Upper lobe of left lung (tissue), 6 donors: ENCODE measurements at regions not wholly inside any gene's neighbourhood (a gene's known extent, or its start where the extent isn't known, plus 50 kb on each side); places are given as distances from the start of the nearest gene placed in this dataset.

ENCODE experiments used
- ATAC-seq, 2 donors: fragments of 200-7000 bp; cut with Tn5 transposase; one replicate each; pipeline ENCODE4 v1.9.1; 2022; ENCODE audit warnings: mild to moderate bottlenecking in 2 of 2, moderate library complexity in 2 of 2; ENCODE audit not compliant: low FRiP score in 2 of 2
- DNase-seq, 2 donors: peaks; one replicate each; pipeline ENCODE4 v3.0.0-alpha.2; 2019 to 2020
- H3K27ac ChIP-seq, 4 donors: fragments of 200-600 bp; sonication (generic); one replicate each; pipeline ENCODE4 v1.5.1; 2016 to 2019
- H3K27me3 ChIP-seq, 4 donors: fragments of 200-600 bp; sonication (generic); one replicate each; pipeline ENCODE4 v1.5.1; 2017 to 2019
- H3K36me3 ChIP-seq, 4 donors: fragments of 200-600 bp; sonication (generic); one replicate each; pipeline ENCODE4 v1.5.1; 2016 to 2019
- H3K4me1 ChIP-seq, 4 donors: fragments of 200-600 bp; sonication (generic); one replicate each; pipeline ENCODE4 v1.5.1; 2018 to 2019
- H3K4me3 ChIP-seq, 4 donors: fragments of 200-600 bp; sonication (generic); one replicate each; pipeline ENCODE4 v1.5.1; 2017 to 2019; ENCODE audit warnings: mild to moderate bottlenecking in 2 of 4, moderate library complexity in 1 of 4
- H3K9me3 ChIP-seq, 4 donors: fragments of 200-600 bp; sonication (generic); one replicate each; pipeline ENCODE4 v1.5.1; 2018 to 2019
- CTCF ChIP-seq, 6 experiments: fragments of 450-650 bp in 4 of 6; fragments of 200-600 bp in 2 of 6; sonication (generic) in 2 of 6; IDR thresholded peaks; one replicate each; pipeline ENCODE4 v1.5.1; 2016 to 2019; ENCODE audit warnings: antibody characterized with exemption in 6 of 6
- EP300 ChIP-seq, 4 donors: sonication (generic); formaldehyde crosslinking; IDR thresholded peaks; one replicate each; pipeline ENCODE4 v1.5.1; 2017; ENCODE audit warnings: antibody characterized with exemption in 4 of 4, control low read depth in 2 of 4
- POLR2A ChIP-seq, 4 donors: fragments of 450-650 bp; IDR thresholded peaks; one replicate each; pipeline ENCODE4 v1.5.1; 2016 to 2017; ENCODE audit warnings: antibody characterized with exemption in 4 of 4, mild to moderate bottlenecking in 2 of 4
- POLR2AphosphoS5 ChIP-seq, 2 donors: sonication (generic); formaldehyde crosslinking; IDR thresholded peaks; one replicate each; pipeline ENCODE4 v1.5.1; 2017; ENCODE audit warnings: antibody characterized with exemption in 2 of 2
- WGBS, 2 donors: methylation state at CpG; one replicate each; pipeline ENCODE4 v1.1.5; 2017 to 2018; 5-methylcytosine and 5-hydroxymethylcytosine counted together
- donor health status: DM: no; HTN: no; CAD: no; lungs with moderate emphysema.
- donor health status: DM: no; HTN: yes; CAD: no; lungs with severe emphysema.

- H3K4me1 ChIP-seq = peaks cover 7 to 18% (median 11%) of the 10 kb centered on the region in 4 donors
- H3K27me3 ChIP-seq = no peaks in the 10 kb centered on the region
- H3K9me3 ChIP-seq = no peaks in the 10 kb centered on the region
- H3K36me3 ChIP-seq = no peaks in the 10 kb centered on the region
- ATAC-seq (no peak), DNase-seq (no peak)
- TF ChIP-seq CTCF (IDR thresholded peaks at IDR 0.05) (no peak), POLR2A (IDR thresholded peaks at IDR 0.05) (no peak), POLR2AphosphoS5 (IDR thresholded peaks at IDR 0.05) (no peak), EP300 (IDR thresholded peaks at IDR 0.05) (no peak)
- H3K4me3 ChIP-seq = no peak overlapping the region
- no peak overlapping the region for H3K27ac ChIP-seq
Measured at GRCh38 chr2:736939-737338, 59.7 kb upstream of the TMEM18 start.

- Histone ChIP-seq H3K27ac (no peak overlapping the region), H3K4me1 (peaks cover 7 to 15% (median 10%) of the 10 kb centered on the region in 4 donors), H3K27me3 (no peaks in the 10 kb centered on the region), H3K4me3 (no peak overlapping the region), H3K9me3 (no peaks in the 10 kb centered on the region), H3K36me3 (no peaks in the 10 kb centered on the region)
- ATAC-seq = no peak
- TF ChIP-seq CTCF (IDR thresholded peaks at IDR 0.05) (no peak), EP300 (IDR thresholded peaks at IDR 0.05) (no peak)
- DNase-seq = no peak
- 38 to 54% methylated on average over 5 of the region's 5 CpGs for WGBS, 2 donors
Measured at GRCh38 chr2:735670-736218, 58.5 kb upstream of the TMEM18 start.

GRCh38 chr2:734496-734895 lies 57.3 kb upstream of the TMEM18 start:
- TF ChIP-seq EP300 (IDR thresholded peaks at IDR 0.05) = no peak
- no peak for TF ChIP-seq POLR2A (IDR thresholded peaks at IDR 0.05)
- no peak for TF ChIP-seq CTCF (IDR thresholded peaks at IDR 0.05)
- TF ChIP-seq POLR2AphosphoS5 (IDR thresholded peaks at IDR 0.05) = no peak
- no peak overlapping the region for H3K4me3 ChIP-seq
- peaks cover 0 to 3% (median under 1%) of the 10 kb centered on the region in 4 donors for H3K4me1 ChIP-seq
- no peak overlapping the region for H3K27ac ChIP-seq
- ATAC-seq = no peak
- no peaks in the 10 kb centered on the region for H3K36me3 ChIP-seq
- H3K27me3 ChIP-seq = no peaks in the 10 kb centered on the region
- WGBS, 2 donors = 87% methylated on average over 8 of the region's 8 CpGs
- no peaks in the 10 kb centered on the region for H3K9me3 ChIP-seq
- no peak for DNase-seq

GRCh38 chr2:733495-733894 lies 56.3 kb upstream of the TMEM18 start:
- no peaks in the 10 kb centered on the region for H3K27me3 ChIP-seq
- H3K4me3 ChIP-seq = no peak overlapping the region
- H3K36me3 ChIP-seq = no peaks in the 10 kb centered on the region
- TF ChIP-seq POLR2A (IDR thresholded peaks at IDR 0.05) (no peak), EP300 (IDR thresholded peaks at IDR 0.05) (no peak), CTCF (IDR thresholded peaks at IDR 0.05) (no peak), POLR2AphosphoS5 (IDR thresholded peaks at IDR 0.05) (no peak)
- H3K4me1 ChIP-seq = no peaks in the 10 kb centered on the region
- 79 to 87% methylated on average over 3 to 8 of the region's 8 CpGs for WGBS, 2 donors
- H3K9me3 ChIP-seq = no peaks in the 10 kb centered on the region
- DNase-seq = peak in 1 of 2 donors; percentile 46
- H3K27ac ChIP-seq = no peak overlapping the region
- no peak for ATAC-seq

GRCh38 chr2:733001-733400 lies 55.8 kb upstream of the TMEM18 start:
- Histone ChIP-seq H3K36me3 (no peaks in the 10 kb centered on the region), H3K9me3 (no peaks in the 10 kb centered on the region), H3K4me1 (no peaks in the 10 kb centered on the region), H3K27me3 (no peaks in the 10 kb centered on the region), H3K4me3 (no peak overlapping the region), H3K27ac (no peak overlapping the region)
- WGBS, 2 donors = 83 to 87% methylated on average over 4 to 16 of the region's 20 CpGs
- peak in 1 of 2 donors; percentile 47 for ATAC-seq
- no peak for TF ChIP-seq POLR2AphosphoS5 (IDR thresholded peaks at IDR 0.05)
- no peak for TF ChIP-seq EP300 (IDR thresholded peaks at IDR 0.05)
- no peak for TF ChIP-seq CTCF (IDR thresholded peaks at IDR 0.05)
- peak in 1 of 2 donors; percentile 59 for DNase-seq
